Thyroid gland (tissue), 4 donors: ENCODE measurements at regions not wholly inside any gene's neighbourhood (a gene's known extent, or its start where the extent isn't known, plus 50 kb on each side); places are given as distances from the start of the nearest gene placed in this dataset.

ENCODE experiments used
- DNase-seq, 2 donors: peaks; one replicate each; pipeline ENCODE4 v3.0.0-alpha.2; 2019
- H3K27ac ChIP-seq, 3 donors: fragments of 200-600 bp; sonication (generic); 1 replicate in 2 of 3; 2 replicates in 1 of 3; pipeline ENCODE4 v1.5.1; 2016 to 2019; ENCODE audit warnings: mild to moderate bottlenecking in 1 of 3, moderate library complexity in 1 of 3
- H3K27me3 ChIP-seq: fragments of 200-600 bp; sonication (generic); one replicate; pipeline ENCODE4 v1.5.1; 2019
- H3K36me3 ChIP-seq, 2 donors: fragments of 200-600 bp; sonication (generic); one replicate each; pipeline ENCODE4 v1.5.1; 2016 to 2019
- H3K4me1 ChIP-seq, 2 donors: fragments of 200-600 bp; sonication (generic); one replicate each; pipeline ENCODE4 v1.5.1; 2017 to 2019
- H3K4me3 ChIP-seq, 3 donors: fragments of 200-600 bp; sonication (generic); replicated peaks in 1 of 3; 1 replicate in 2 of 3; 2 replicates in 1 of 3; pipeline ENCODE4 v1.5.1; 2016; ENCODE audit warnings: mild to moderate bottlenecking in 1 of 3
- H3K9me3 ChIP-seq: fragments of 200-600 bp; sonication (generic); one replicate; pipeline ENCODE4 v1.5.1; 2017
- CTCF ChIP-seq, 6 experiments: fragments of 200-600 bp in 3 of 6; fragments of 450-650 bp in 3 of 6; sonication (generic) in 3 of 6; IDR thresholded peaks; one replicate each; pipeline ENCODE4 v1.5.1; 2016 to 2019; ENCODE audit warnings: antibody characterized with exemption in 6 of 6, mild to moderate bottlenecking in 2 of 6, inconsistent platforms in 1 of 6, moderate library complexity in 1 of 6
- POLR2A ChIP-seq, 2 donors: fragments of 450-650 bp; IDR thresholded peaks; one replicate each; pipeline ENCODE4 v1.6.1; 2017; ENCODE audit warnings: antibody characterized with exemption in 2 of 2, mild to moderate bottlenecking in 2 of 2, moderate library complexity in 1 of 2
- WGBS, 2 donors: methylation state at CpG; one replicate each; pipeline ENCODE4 v1.1.5; 2017; 5-methylcytosine and 5-hydroxymethylcytosine counted together
- intact Hi-C: fragments of 100-400 bp; cut with DNase I; formaldehyde crosslinking; loops from one replicate; pipeline ENCODE4 v1.15.1; 2023

DNA sequence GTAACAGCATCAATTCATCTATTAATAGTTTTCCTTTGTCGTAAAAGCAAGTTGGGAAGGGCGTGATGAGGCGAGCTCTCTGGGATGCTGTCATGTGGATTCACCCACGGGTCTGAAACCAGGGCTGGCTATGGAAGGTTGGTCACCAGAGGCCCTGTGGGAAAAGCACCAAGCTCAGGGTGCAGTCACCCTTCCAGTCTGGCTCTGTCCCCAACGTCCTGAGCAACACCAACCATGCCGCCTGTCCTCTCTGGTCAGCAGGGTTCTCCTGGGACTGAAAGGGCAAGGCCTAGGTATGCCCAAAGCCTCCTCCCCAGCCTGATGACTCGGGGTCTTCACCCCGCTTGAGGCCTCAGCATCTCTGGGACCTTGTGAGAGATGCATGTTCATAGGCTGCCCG lies 97.2 kb upstream of the MSX1 start:
- Histone ChIP-seq H3K27me3 (no peaks in the 10 kb centered on the region), H3K4me3 (no peak overlapping the region), H3K27ac (no peak overlapping the region), H3K9me3 (no peaks in the 10 kb centered on the region), H3K36me3 (no peaks in the 10 kb centered on the region), H3K4me1 (peaks cover 0 to 8% of the 10 kb centered on the region in 2 donors)
- no peak for DNase-seq
- 70 to 80% methylated on average over 8 to 9 of the region's 9 CpGs for WGBS, 2 donors
- TF ChIP-seq CTCF (IDR thresholded peaks at IDR 0.05) = no peak
- no peak for TF ChIP-seq POLR2A (IDR thresholded peaks at IDR 0.05)
- intact Hi-C loops = no loop called here

- H3K27me3 ChIP-seq = no peaks in the 10 kb centered on the region
- WGBS, 2 donors = 43 to 44% methylated on average over 19 to 20 of the region's 20 CpGs
- no peaks in the 10 kb centered on the region for H3K9me3 ChIP-seq
- H3K4me1 ChIP-seq = peaks cover 0 to 8% of the 10 kb centered on the region in 2 donors
- TF ChIP-seq CTCF (IDR thresholded peaks at IDR 0.05) (peak in 2 of 6 experiments; percentile 15 to 25), POLR2A (IDR thresholded peaks at IDR 0.05) (no peak)
- DNase-seq = no peak
- no peaks in the 10 kb centered on the region for H3K36me3 ChIP-seq
- H3K27ac ChIP-seq = no peak overlapping the region
- no peak overlapping the region for H3K4me3 ChIP-seq
- intact Hi-C loops = no loop called here
Observed at GRCh38 chr4:4761128-4761982, 98.1 kb upstream of the MSX1 start.

GRCh38 chr4:4759883-4760282 lies 99.6 kb upstream of the MSX1 start:
- no peak overlapping the region for H3K4me3 ChIP-seq
- no peak for DNase-seq
- WGBS, 2 donors = 89 to 90% methylated on average over 7 of the region's 7 CpGs
- intact Hi-C loops = no loop called here
- TF ChIP-seq POLR2A (IDR thresholded peaks at IDR 0.05) = no peak
- TF ChIP-seq CTCF (IDR thresholded peaks at IDR 0.05) = no peak
- peaks cover 0 to 8% of the 10 kb centered on the region in 2 donors for H3K4me1 ChIP-seq
- no peaks in the 10 kb centered on the region for H3K9me3 ChIP-seq
- H3K27ac ChIP-seq = no peak overlapping the region
- H3K36me3 ChIP-seq = no peaks in the 10 kb centered on the region
- no peaks in the 10 kb centered on the region for H3K27me3 ChIP-seq

DNA sequence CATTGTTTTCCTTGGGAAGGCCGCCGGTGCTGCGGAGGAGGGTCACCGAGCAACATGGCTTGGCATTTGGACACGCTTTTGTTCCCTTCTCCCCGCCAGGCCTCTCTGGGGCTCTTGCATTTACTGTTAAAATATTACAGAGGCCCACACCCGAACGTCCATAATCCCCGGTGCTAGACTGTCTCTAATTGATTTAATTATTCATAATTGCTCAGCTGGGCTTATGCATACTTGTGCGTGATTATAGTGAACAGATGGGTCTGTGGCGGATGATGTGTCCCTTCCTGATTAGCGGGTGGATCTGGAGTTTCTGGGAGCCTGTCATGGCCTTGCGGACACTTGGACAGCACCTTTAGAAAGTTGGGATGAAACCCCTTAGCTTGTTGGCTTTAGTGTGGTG lies 100.2 kb upstream of the MSX1 start:
- WGBS, 2 donors = 94 to 96% methylated on average over 13 of the region's 13 CpGs
- TF ChIP-seq POLR2A (IDR thresholded peaks at IDR 0.05) = no peak
- no peak for TF ChIP-seq CTCF (IDR thresholded peaks at IDR 0.05)
- H3K9me3 ChIP-seq = no peaks in the 10 kb centered on the region

DNA sequence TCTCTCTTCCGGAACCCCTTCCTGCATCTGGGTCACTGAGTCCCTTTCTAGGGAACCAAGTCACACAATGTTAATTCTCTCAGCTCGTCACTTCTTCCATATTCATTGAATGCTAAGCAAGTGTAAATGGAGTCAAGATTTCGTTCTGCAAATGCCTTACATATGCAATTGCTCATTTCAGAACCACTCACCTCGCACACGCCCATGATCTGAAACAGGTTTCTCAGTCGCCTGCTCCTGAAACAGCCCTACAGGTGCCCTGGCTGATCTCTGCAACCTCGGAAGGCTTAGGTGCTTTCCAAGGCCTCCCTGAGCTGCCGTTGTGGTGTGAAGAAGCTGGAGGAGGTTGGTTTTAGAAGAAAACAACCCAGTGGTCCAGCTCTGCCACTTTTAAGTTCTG lies 100.8 kb upstream of the MSX1 start:
- no peak overlapping the region for H3K4me3 ChIP-seq
- TF ChIP-seq CTCF (IDR thresholded peaks at IDR 0.05) = no peak
- no peak for TF ChIP-seq POLR2A (IDR thresholded peaks at IDR 0.05)
- peaks cover 0 to 8% of the 10 kb centered on the region in 2 donors for H3K4me1 ChIP-seq
- intact Hi-C loops = no loop called here
- no peaks in the 10 kb centered on the region for H3K27me3 ChIP-seq
- H3K9me3 ChIP-seq = no peaks in the 10 kb centered on the region
- WGBS, 2 donors = 81 to 82% methylated on average over 8 of the region's 8 CpGs
- H3K36me3 ChIP-seq = no peaks in the 10 kb centered on the region
- no peak for DNase-seq
- H3K27ac ChIP-seq = no peak overlapping the region

More for the DNA sequence above, 100.2 kb upstream of the MSX1 start:
- Histone ChIP-seq H3K27ac (no peak overlapping the region), H3K36me3 (no peaks in the 10 kb centered on the region), H3K4me3 (no peak overlapping the region), H3K27me3 (no peaks in the 10 kb centered on the region), H3K4me1 (peaks cover 0 to 8% of the 10 kb centered on the region in 2 donors)
- DNase-seq = no peak
- intact Hi-C loops = no loop called here
